Activated CD4-positive, CD25-positive, alpha-beta regulatory T cell treated with anti-CD3 and anti-CD28 coated beads, Interleukin-2, amount 50 U/mL, for 16 hours (primary cell): ENCODE measurements at regions not wholly inside any gene's neighbourhood (a gene's known extent, or its start where the extent isn't known, plus 50 kb on each side); places are given as distances from the start of the nearest gene placed in this dataset.
"Not testable (repeated sequence)": the region's sequence is repeated elsewhere in the genome, so short reads cannot be mapped to it uniquely, and the experiment has no call there.

Experiments used
- DNase-seq: peaks from one replicate; pipeline ENCODE4 v3.0.0-alpha.2; 2020; ENCODE audit warnings: low read depth, low spot score

DNA sequence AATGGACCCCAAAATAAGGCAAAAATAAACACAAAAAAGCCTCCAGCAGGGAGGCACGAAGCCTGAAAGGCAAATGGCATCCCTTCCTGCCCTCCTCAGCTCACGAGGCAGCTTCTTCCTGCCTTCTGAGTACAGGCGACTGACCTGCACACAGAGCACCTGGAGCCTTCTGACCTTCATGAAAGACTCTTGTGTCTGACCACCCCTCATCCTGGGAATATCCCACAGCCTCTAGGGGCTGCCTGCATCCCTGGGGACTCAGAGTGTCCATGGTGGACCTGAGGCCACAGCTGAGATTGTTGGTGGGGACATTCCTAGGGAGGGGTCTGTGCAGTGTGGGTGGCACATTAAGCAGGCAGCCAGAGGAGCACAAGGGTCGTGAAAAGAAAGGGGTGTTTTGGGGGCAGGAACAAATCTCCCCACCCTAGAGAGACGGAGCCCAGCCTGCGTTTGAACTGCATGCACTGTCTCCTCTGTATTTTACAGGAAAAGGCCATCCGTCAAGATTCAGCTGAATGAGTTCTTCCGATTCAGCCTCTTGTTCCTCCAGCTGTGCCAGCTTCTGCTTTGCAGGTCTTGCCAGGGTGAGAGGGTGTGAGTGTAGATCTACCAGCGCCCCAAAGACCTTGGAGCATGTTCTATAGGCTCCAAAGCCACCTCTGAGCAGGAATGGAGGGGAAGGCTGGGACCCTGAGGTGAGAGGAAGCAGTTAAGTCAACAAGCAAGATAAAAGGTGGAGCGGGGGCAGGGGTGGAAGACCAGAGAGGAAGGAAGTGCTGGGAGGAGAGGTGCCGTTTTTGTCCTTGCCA is 80.4 kb upstream of the MEF2A start:
- DNase-seq, result no peak

DNA sequence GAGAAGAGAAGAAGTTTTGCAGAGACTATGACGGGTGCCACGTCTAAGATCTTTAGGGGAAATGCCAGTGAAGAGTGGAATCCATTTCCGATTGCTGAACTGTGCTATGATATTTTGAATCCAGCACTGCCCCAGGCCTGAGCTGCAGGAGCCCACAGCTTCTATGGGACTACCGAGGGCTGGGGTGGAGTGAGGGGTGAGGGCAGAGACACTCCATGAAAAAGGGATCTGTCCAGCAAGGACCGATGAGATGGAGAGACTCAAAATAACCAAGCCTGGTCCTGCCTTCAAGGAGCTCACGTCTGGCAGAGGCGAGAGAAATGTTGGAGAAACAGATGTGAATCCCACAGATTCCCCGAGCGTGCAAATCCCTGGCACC is 79.8 kb upstream of the MEF2A start:
- no peak for DNase-seq

DNA sequence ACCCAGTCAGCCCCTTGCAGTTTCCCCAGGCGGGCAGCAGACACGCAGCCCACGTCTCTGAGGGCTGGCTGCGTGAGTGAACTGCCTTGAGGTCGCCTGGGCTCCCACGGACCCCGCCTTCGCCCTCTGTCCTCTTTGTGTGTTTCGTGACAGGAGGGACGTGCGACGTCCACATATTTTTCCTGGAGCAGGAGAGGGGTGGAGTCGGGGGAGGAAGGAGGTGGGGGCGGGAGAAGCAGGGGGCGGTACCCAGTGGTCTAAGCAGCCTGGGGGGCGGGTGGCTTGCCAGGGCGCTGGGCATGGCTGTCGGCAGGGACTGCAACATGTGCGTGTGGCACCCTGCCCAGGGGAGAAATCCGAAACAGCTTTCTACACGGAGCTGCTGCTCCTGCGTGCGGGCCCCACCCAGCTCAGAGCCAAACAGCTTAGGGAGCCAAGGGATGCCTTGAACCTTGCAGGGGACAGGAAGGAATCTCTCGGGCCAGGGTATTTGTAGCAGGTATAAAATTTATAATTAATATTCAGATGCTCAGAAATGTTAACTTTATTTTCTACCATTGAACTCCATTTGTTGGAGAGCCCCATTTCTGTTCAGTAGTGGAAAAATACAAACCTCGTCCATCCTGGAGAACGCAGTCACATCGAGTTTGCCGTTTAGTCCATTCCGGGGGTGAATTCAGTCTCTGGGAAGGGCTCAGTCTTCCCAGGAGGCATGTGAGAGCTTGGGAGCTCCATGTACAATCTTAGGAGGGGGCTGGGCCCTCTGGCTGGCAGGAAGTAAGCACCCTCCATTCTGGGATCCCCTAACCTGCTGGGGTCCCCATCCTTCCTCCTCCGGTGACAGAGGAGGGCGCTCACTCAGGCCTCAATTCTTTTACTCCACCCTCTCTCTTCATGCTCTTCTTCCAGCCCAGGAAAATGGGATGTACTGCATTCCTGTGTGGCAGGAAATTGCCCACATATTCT is 79.1 kb upstream of the MEF2A start:
- DNase-seq, result no peak

DNA sequence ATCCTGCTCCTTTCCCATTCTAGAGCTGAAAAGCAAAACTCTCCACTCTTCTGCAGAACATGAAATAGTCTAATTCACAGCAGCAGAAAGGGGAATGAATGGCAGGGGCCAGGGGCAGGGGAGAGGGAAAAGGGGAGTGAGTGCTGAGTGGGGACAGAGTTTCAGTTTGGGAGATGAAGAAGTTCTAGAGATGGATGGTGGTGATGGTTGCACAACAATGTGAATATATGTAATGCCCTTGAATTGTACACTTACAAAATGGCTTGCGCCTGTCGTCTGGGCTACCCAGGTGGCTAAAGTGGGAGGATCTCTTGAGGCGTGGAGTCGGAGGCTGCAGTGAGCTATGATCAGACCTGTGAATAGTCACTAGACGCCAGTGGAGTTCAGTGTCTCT is 78.5 kb upstream of the MEF2A start:
- DNase-seq, result no peak

DNA sequence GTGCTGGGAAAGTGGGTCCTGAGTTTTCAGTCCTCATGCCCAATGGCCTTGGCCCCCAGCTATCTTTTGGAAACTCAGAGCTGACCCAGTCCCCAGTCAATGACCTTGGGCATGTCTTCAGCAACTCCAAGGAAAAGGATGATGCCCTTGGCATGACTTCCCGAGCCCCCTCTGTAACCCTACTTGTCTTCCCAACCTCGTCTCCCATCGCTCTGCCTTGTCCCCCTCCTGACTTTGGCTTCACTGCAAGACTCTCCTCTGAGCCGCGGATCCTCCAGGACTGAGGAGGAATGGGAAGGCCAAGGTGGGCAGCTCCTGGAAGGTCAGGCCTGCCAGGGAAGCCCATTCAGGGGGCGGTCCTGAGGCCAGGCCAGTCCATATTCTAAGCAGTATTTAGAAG is 73.5 kb upstream of the MEF2A start:
- no peak for DNase-seq

DNA sequence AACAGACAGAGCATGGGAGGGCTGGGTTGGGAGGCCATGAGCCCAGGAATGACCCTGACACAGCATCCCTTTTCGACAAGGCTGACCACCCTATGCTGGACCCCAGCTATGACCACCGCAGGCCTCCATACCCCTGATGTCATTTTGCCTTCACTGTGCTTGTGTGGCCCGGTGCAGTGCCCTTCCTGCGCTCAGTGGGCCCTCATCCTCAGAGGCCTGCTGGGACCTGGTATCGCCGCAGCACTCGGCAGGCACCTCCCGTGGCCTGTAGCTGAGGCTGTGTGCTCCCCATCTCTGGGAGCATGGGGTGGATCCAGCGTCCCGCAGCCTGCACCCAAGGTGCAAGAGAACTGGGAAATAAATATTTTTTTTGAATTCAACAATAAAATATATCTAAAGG is 73.1 kb upstream of the MEF2A start:
- no peak for DNase-seq

DNA sequence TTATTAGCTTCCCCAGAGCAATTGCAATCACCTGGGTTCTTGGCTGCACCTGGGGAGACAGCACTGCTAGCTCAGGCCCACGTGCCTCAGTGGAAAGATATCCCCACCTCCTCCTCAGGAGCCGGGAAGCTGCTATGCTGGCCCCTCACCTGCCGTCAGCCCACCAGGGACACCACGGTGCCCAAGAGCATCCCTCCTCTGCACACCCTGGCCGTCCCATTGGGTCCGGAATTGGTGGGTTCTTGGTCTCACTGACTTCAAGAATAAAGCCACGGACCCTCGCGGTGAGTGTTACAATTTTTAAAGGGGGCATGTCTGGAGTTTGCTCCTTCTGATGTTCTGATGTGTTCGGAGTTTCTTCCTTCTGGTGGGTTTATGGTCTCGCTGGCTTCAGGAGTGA is 72.3 kb upstream of the MEF2A start:
- no peak for DNase-seq

DNA sequence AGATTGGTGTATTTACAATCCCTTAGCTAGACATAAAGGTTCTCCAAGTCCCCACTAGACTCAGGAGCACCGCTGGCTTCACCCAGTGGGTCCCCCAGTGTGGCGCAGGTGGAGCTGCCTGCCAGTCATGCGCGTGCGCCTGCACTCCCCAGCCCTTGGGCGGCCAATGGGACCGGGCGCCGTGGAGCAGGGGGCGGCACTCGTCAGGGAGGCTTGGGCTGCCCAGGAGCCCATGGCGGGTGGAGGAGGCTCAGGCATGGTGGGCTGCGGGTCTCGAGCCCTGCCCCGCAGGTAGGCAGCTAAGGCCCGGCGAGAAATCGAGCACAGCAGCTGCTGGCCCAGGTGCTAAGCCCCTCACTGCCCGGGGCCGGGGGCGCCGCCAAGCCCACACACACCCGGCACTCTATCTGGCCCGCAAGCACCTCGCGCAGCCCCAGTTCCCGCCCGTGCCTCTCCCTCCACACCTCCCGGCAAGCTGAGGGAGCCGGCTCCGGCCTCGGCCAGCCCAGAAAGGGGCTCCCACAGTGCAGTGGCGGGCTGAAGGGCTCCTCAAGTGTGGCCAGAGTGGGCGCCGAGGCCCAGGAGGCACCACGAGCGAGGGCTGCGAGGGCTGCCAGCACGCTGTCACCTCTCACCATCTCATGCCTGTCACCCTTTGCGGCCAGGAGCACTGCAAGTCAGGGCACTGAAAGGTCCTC is 71.1 kb upstream of the MEF2A start:
- DNase-seq, result not testable (repeated sequence)

DNA sequence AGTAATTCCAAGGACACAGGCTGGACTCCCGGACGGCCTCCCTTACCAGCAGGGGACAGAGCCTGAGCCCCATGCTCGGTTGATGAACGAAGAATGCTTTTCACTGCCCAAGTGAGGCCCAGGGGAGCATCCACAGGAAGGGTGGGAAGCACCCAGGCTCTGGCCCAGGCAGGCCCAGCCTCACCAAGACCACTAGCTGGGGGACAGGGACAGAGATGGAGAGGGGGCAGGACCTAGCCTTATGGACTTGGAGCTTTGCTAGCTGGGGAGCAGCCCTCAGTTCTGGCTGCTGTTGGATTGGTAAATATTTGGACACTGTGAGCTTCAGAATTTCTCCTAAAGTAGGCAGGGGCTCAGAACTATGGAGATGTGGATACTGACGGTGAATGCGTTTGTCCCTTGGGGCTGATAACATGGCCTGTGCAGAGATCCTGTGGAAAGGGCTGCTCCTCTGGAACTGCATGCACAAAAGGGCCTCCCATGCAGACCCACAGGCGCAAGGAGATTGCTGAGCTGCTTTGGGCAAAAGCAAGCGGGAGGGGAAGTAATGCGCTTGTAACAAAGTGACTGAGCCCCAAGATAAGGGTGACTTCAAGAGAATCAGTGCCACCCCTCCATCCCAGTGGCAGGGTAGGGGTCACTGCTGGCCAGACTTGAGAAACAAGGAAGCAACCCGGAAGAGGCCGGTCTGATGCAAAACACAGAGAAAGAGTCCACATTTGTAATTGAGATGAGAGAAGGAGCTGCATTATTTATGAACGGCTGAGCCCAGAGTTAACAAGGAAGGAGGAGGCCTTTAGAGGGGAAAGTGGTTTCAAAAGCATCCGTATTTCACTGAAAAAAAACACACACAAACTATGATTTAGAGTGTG is 70.1 kb upstream of the MEF2A start:
- no peak for DNase-seq

DNA sequence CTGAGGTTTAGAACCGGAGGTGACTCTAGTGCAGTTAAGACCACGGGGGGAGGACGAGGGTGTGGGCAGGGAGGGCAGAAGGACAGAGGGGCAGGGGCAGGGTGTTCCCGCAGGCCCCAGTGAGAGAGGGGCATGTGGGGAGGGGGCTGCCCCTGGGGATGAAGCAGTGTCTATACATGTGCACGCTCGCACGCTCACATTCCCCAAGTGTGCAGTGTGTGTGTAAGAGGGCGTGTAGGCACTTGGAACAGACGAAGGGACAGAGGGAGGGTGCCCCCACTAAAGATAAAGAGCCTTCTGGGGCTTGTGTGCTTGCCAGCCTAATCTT is 69.5 kb upstream of the MEF2A start:
- no peak for DNase-seq

DNA sequence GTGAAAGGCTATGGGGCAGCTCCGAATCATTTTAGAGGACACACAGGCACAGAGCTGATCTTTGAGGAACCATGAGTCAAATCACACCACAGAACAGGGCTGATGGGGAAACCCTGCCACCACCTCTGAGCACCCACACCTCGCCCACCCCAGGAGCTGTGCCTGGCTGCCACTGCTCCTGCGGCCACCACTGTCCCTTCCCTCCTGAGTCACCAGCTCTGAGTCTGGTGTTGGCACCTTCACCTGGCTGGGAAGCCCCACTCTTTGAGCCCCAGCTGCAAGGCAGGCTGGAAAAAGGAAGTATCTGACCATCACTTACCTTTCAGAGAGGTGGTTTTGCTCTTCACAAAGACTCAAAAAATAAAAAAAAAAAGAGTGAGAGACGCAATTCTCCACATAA is 63.6 kb upstream of the MEF2A start:
- DNase-seq, result no peak

DNA sequence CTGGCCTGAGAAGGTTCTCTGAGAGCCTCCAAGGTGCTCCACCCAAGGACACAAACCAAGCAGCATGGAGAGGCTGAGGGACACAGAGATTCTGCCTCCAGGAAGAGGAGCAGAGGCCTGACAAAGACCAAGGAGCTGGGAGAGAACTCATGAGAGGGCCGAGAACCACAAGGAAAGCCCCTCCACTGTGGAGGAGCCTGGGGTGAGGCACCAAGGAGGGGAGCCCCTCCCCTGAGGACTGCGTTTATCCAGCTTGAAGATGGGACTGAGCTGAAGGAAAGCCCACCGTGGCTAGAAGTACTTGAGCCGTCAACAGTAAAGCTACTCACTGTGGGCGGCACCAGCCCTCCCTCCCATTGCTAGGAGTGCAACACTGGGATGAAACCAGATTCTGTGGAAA is 63.1 kb upstream of the MEF2A start:
- no peak for DNase-seq

DNA sequence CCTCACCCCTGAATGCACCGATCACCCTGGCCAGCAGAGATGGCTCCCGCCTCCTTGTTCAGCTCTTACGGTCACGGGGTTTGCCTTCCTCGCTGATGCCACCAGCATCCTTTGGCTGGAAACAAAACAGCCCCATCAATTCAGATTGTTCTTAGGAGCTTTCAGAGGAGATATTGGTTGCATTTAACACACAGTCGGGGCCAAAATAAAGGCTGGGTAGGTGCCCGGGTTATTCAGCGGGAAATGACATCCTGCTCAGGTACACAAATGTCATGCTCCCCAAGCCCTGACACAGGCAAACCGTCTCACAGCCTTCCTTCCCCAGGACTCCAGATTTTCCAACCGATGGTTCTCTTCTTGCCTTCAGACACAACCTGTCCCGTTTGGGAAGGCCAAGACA is 62.4 kb upstream of the MEF2A start:
- DNase-seq, result no peak

DNA sequence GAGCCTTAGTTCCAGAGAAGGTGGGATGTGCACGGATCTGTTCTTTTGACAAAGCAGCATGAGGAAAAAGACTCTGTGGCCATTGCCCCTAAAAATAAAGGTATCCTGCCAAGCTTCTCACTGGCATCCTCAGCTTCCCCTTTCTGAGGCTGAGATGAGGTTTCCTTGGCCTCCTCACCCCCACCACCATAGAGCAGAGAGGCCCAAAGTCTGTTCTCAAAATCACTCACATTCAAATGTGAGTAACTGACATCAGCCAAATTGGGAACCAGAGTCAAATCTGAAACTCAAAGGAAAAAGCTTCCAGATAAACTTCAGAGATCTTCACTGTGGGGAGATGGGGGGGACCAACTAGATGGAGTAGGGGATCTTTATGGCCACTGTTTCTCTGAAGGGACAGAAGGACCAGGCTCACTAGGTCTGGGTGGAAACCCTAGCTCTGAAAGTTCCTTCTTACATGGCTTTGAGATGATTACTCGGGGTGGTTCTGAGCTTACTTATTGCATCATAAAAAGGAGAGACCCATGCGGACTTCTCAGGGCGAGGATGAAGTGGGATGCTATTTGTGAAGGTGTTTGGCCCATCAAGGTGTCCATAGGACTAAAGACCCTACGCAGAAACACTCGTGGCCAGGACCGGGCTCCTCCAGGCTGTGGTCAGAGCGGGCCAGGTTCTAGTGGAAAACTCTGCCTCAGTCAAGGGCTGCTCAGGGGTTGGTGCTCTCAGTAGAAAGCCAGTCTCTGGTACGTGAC is 61.5 kb upstream of the MEF2A start:
- no peak for DNase-seq

DNA sequence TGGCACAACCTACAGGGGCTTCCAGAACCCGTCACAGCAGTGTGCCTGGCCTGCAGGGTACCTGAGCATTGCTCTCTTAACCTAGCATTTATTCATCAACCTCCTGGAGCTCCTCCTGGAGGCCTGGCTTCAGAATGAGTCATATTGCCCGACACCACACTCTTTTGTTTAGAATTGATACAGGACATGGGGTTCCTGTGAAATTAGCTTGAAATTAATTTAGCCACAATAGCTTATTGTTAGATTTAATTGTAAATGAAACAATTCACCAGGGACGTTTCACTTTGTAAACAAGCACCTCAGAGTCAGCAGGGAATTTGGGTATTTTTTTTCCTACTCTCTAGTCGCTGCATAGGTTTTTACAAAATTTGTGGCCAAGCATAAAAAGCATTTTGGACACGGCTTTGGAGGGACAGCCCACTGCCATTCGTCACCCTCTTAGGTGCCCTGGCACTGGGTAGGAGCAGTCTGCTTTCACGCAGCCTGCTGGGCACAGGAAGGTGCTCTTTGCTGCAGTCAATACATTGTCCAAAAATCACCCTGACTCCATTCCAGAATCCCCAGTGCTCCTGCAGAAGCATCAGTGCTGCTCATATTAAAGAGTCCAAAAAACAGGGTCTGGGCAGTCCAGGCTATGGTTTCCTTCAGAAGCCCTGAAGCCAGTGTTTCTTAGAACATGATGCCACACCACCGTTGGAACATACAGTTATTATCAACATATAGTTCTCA is 60.8 kb upstream of the MEF2A start:
- no peak for DNase-seq

DNA sequence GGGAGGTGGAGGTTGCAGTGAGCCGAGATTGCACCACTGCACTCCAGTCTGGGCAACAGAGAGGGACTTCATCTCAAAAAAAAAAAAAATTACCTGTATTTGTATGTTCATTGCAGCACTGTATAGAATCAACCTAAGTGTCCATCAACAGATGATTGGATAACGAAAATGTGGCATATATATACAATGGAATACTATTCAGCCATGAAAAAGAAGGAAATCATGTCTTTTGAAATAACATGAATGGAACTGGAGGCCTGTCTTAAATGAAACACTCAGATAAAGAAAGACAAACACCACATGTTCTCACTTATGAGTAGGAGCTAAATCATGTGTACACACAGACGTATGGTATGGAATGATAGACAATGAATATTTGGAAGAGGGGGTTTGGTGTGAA is 59.4 kb upstream of the MEF2A start:
- DNase-seq, result no peak

DNA sequence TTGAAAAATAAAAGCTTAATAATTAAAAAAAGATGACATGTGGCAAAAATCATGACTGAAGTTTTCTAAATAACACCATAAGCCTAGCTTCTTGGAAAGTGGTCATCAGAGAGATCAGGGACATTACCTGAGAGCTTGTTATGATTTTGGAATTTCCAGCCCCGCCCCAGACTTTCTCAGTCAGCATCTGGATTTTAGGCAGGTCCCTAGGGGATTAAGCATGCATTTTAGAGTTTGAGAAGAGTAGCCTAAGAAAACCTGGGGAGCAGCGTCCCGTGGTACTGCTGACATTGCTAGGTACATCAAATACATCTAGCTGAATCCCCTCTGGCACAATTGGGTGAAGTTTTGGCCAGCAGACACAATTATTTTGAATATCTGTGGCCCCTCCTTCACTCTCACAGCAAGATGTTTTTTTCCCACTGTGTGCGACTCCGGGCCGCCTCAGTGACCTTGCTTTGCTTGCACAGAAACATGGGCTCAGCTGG is 58.7 kb upstream of the MEF2A start:
- DNase-seq, result no peak

DNA sequence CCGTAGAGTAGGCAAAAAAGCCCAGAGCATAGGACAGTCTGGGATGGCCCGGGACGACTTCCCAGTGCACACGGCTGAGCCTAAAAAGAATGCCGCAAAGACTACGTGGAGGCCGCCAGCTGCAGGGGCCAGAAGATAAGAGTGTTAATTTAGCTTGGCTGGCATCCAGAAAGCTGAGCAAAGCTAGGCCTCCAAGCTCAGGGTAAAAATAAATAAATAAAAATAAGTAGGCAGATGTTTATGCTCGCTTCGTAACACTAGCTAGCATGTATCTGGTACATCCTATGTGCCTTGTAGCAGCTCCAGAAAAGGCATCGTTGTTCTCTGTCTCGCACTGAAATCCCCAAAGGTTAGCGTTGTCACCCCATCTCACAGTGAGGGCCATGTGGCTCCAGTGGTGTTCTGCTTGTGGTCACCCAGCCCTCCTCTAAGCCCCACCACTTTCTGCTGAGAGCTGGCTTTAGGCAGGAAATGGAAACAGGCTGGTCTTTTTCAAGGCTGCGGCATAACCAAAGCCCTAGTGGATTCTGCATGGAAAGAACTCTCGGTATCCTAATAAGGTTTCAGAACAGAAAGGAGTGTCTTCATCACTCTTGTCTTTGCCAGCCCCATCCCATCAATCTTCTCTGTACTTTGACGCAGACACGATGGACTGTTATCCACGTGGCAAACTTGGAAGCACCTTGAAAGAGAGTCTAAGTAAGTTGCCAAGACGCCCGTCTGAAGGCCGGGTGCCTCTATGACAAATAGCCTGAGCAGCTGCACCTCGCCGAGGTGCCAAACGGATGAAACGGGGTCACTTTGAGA is 58.1 kb upstream of the MEF2A start:
- DNase-seq, result no peak

DNA sequence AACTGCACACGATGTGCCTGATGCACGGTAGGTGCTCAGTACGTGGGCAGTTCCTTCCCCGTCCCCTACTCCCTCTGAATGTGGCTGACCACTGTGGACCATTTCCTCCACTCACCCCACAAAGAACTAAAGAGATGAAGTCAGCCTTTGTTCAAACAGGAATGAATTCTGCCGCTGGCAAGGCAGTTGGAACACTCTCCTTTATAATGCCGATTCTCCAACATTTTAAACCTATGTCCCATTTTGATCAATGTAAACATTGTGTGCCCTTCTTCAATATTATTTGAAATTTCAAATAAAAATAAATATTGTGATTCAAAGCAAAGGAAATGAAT is 57.5 kb upstream of the MEF2A start:
- DNase-seq, result no peak
